Loucy (cell line): ENCODE measurements at regions not wholly inside any gene's neighbourhood (a gene's known extent, or its start where the extent isn't known, plus 50 kb on each side); places are given as distances from the start of the nearest gene placed in this dataset.

Source experiments
- EZH2phosphoT487 ChIP-seq: fragments of 200-600 bp; IDR thresholded peaks from 2 replicates; pipeline ENCODE4 v1.6.1; 2018; ENCODE audit warnings: antibody characterized with exemption, mild to moderate bottlenecking, moderate library complexity, borderline replicate concordance
- TF ChIP-seq, protein P1 (sequence below): fragments of 200-600 bp; sonication (generic); conservative IDR thresholded peaks from 2 replicates; pipeline ENCODE4 v1.5.1; 2014; ENCODE audit warnings: mild to moderate bottlenecking, antibody characterized with exemption, low read length

DNA sequence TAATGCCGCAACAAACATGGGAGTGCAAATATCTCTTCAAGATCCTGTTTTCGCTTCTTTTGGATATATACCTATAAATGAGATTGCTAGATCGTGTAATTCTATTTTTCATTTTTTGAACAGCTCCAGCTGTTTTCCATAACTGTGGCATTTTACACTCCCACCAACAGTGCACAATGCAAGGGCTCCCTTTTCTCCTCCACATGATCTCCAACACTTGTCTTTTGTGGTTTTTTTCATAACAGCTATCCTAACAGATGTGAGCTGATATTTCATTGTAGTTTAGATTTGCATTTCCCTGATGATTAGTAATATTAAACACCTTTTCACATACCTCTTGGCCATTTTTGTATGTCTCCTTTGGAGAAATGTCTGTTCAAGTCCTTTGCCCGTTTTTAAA is 58.6 kb upstream of the TJP1 start:
- TF ChIP-seq, protein P1, sequence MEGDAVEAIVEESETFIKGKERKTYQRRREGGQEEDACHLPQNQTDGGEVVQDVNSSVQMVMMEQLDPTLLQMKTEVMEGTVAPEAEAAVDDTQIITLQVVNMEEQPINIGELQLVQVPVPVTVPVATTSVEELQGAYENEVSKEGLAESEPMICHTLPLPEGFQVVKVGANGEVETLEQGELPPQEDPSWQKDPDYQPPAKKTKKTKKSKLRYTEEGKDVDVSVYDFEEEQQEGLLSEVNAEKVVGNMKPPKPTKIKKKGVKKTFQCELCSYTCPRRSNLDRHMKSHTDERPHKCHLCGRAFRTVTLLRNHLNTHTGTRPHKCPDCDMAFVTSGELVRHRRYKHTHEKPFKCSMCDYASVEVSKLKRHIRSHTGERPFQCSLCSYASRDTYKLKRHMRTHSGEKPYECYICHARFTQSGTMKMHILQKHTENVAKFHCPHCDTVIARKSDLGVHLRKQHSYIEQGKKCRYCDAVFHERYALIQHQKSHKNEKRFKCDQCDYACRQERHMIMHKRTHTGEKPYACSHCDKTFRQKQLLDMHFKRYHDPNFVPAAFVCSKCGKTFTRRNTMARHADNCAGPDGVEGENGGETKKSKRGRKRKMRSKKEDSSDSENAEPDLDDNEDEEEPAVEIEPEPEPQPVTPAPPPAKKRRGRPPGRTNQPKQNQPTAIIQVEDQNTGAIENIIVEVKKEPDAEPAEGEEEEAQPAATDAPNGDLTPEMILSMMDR: no peak
- TF ChIP-seq EZH2phosphoT487: no peak
